CD14-positive monocyte (primary cell): ENCODE measurements at regions not wholly inside any gene's neighbourhood (a gene's known extent, or its start where the extent isn't known, plus 50 kb on each side); places are given as distances from the start of the nearest gene placed in this dataset.

Experiments
- DNase-seq, 3 donors: peaks; one replicate each; pipeline ENCODE4 v3.0.0-alpha.2; 2011 to 2022
- H2AFZ ChIP-seq: 2 replicates; pipeline ENCODE4 v1.6.0; 2012; ENCODE audit warnings: mild to moderate bottlenecking, low read depth, low read length, inconsistent platforms; ENCODE audit not compliant: insufficient read depth, poor library complexity, severe bottlenecking
- H3K27ac ChIP-seq, 2 donors: 1 replicate in 1 of 2; 2 replicates in 1 of 2; pipeline ENCODE4 v1.5.1; 2012 to 2013; ENCODE audit warnings: low read length in 2 of 2, control low read depth in 1 of 2, inconsistent platforms in 1 of 2, low read depth in 1 of 2, mild to moderate bottlenecking in 1 of 2
- H3K27me3 ChIP-seq, 2 donors: one replicate each; pipeline versions ENCODE4 v1.6.0 to v1.6.1; 2011 to 2013; ENCODE audit warnings: low read length in 2 of 2; ENCODE audit not compliant: control insufficient read depth in 2 of 2, insufficient read depth in 2 of 2
- H3K36me3 ChIP-seq, 2 donors: replicated peaks in 1 of 2; 1 replicate in 1 of 2; 2 replicates in 1 of 2; pipeline versions ENCODE4 v1.5.1 to v1.6.1; 2012 to 2013; ENCODE audit warnings: low read length in 2 of 2, control low read depth in 1 of 2, inconsistent platforms in 1 of 2, mild to moderate bottlenecking in 1 of 2; ENCODE audit not compliant: insufficient read depth in 2 of 2, control insufficient read depth in 1 of 2
- H3K4me1 ChIP-seq, 2 donors: 1 replicate in 1 of 2; 2 replicates in 1 of 2; pipeline versions ENCODE4 v1.5.1 to v1.6.1; 2012 to 2013; ENCODE audit warnings: low read length in 2 of 2, control low read depth in 1 of 2, inconsistent platforms in 1 of 2, mild to moderate bottlenecking in 1 of 2, moderate library complexity in 1 of 2; ENCODE audit not compliant: insufficient read depth in 2 of 2, control insufficient read depth in 1 of 2
- H3K4me2 ChIP-seq: replicated peaks from 2 replicates; pipeline ENCODE3; 2012; ENCODE audit warnings: low read length, moderate library complexity, mild to moderate bottlenecking; ENCODE audit not compliant: poor library complexity, severe bottlenecking; ENCODE audit errors: extremely low read depth
- H3K4me3 ChIP-seq, 3 experiments: fragments of 200-600 bp in 1 of 3; sonication (generic) in 1 of 3; replicated peaks in 1 of 3; 1 replicate in 2 of 3; 2 replicates in 1 of 3; pipeline ENCODE4 v1.5.1; 2011 to 2013; ENCODE audit warnings: low read length in 3 of 3, mild to moderate bottlenecking in 3 of 3, control low read depth in 2 of 3, low read depth in 2 of 3, inconsistent platforms in 1 of 3, moderate library complexity in 1 of 3
- H3K79me2 ChIP-seq: 2 replicates; pipeline ENCODE4 v1.6.0; 2012; ENCODE audit warnings: mild to moderate bottlenecking, control low read depth, inconsistent platforms, low read length, moderate library complexity; ENCODE audit not compliant: insufficient read depth
- H3K9ac ChIP-seq: 2 replicates; pipeline ENCODE4 v1.6.0; 2017; ENCODE audit warnings: low read length, mild to moderate bottlenecking; ENCODE audit not compliant: insufficient read depth, poor library complexity, severe bottlenecking
- H3K9me3 ChIP-seq, 2 donors: replicated peaks in 1 of 2; 1 replicate in 1 of 2; 2 replicates in 1 of 2; pipeline versions ENCODE4 v1.5.1 to v1.6.1; 2012 to 2013; ENCODE audit warnings: low read length in 2 of 2, control low read depth in 1 of 2; ENCODE audit not compliant: control insufficient read depth in 1 of 2, insufficient read depth in 1 of 2
- H4K20me1 ChIP-seq: 2 replicates; pipeline ENCODE4 v1.6.0; 2012; ENCODE audit warnings: mild to moderate bottlenecking, low read length, control low read depth, moderate library complexity; ENCODE audit not compliant: insufficient read depth
- H3K27ac Mint-ChIP-seq, 7 donors: one replicate each; pipeline ENCODE4 v1.8.0; 2020; ENCODE audit warnings: mild to moderate bottlenecking in 7 of 7, mixed read lengths in 7 of 7, moderate library complexity in 6 of 7, inconsistent platforms in 2 of 7
- H3K27me3 Mint-ChIP-seq, 3 donors: one replicate each; pipeline ENCODE4 v1.8.0; 2021 to 2022; ENCODE audit warnings: low read depth in 3 of 3, mild to moderate bottlenecking in 3 of 3, mixed read lengths in 3 of 3, moderate library complexity in 3 of 3, inconsistent platforms in 1 of 3
- H3K36me3 Mint-ChIP-seq, 2 donors: one replicate each; pipeline ENCODE4 v1.8.0; 2020; ENCODE audit warnings: mixed read lengths in 2 of 2, inconsistent platforms in 1 of 2, mild to moderate bottlenecking in 1 of 2
- H3K4me1 Mint-ChIP-seq: one replicate; pipeline ENCODE4 v1.8.0; 2020; ENCODE audit warnings: mild to moderate bottlenecking, mixed read lengths
- H3K4me3 Mint-ChIP-seq, 2 donors: one replicate each; pipeline ENCODE4 v1.8.0; 2020; ENCODE audit warnings: mild to moderate bottlenecking in 2 of 2, mixed read lengths in 2 of 2, moderate library complexity in 1 of 2
- H3K9me3 Mint-ChIP-seq, 7 donors: one replicate each; pipeline ENCODE4 v1.8.0; 2020 to 2022; ENCODE audit warnings: mixed read lengths in 7 of 7, mild to moderate bottlenecking in 6 of 7, moderate library complexity in 6 of 7, inconsistent platforms in 2 of 7
- WGBS: methylation state at CpG from one replicate; pipeline ENCODE4 v1.1.5; 2013; ENCODE audit warnings: missing lambda C conversion rate; ENCODE audit not compliant: insufficient coverage; 5-methylcytosine and 5-hydroxymethylcytosine counted together
- intact Hi-C, 2 donors: fragments of 100-400 bp; cut with micrococcal nuclease; formaldehyde crosslinking; loops; one replicate each; pipeline versions ENCODE4 v1.15.0 to v1.15.1; 2023
- TF ChIP-seq, protein P1 (sequence below): fragments of 200-600 bp; IDR thresholded peaks from one replicate; pipeline ENCODE4 v1.8.0; 2022; ENCODE audit warnings: antibody characterized with exemption, mild to moderate bottlenecking

- H3K36me3 Mint-ChIP-seq = no peaks in the 10 kb centered on the region
- WGBS = no CpG with 5 or more reads among the region's 2 CpGs
- no peaks in the 10 kb centered on the region for H3K36me3 ChIP-seq
- H3K4me3 Mint-ChIP-seq = no peak overlapping the region
- H3K4me1 ChIP-seq = no peaks in the 10 kb centered on the region
- H3K4me2 ChIP-seq = no peak overlapping the region
- H3K27ac Mint-ChIP-seq = no peak overlapping the region
- H3K9me3 ChIP-seq = peaks cover 0 to 4% of the 10 kb centered on the region in 2 donors
- H3K4me3 ChIP-seq = no peak overlapping the region
- peaks cover 0 to 2% (median 0%) of the 10 kb centered on the region in 3 donors for H3K27me3 Mint-ChIP-seq
- no peak for DNase-seq
- H3K9me3 Mint-ChIP-seq = peaks cover 0 to 14% (median 0%) of the 10 kb centered on the region in 7 donors
- H2AFZ ChIP-seq = no peak overlapping the region
- H3K27me3 ChIP-seq = no peaks in the 10 kb centered on the region
- H4K20me1 ChIP-seq = no peaks in the 10 kb centered on the region
- no peak overlapping the region for H3K9ac ChIP-seq
- intact Hi-C loops = no loop called here
- TF ChIP-seq, protein P1, sequence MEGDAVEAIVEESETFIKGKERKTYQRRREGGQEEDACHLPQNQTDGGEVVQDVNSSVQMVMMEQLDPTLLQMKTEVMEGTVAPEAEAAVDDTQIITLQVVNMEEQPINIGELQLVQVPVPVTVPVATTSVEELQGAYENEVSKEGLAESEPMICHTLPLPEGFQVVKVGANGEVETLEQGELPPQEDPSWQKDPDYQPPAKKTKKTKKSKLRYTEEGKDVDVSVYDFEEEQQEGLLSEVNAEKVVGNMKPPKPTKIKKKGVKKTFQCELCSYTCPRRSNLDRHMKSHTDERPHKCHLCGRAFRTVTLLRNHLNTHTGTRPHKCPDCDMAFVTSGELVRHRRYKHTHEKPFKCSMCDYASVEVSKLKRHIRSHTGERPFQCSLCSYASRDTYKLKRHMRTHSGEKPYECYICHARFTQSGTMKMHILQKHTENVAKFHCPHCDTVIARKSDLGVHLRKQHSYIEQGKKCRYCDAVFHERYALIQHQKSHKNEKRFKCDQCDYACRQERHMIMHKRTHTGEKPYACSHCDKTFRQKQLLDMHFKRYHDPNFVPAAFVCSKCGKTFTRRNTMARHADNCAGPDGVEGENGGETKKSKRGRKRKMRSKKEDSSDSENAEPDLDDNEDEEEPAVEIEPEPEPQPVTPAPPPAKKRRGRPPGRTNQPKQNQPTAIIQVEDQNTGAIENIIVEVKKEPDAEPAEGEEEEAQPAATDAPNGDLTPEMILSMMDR = no peak
- no peaks in the 10 kb centered on the region for H3K4me1 Mint-ChIP-seq
- no peak overlapping the region for H3K27ac ChIP-seq
- no peaks in the 10 kb centered on the region for H3K79me2 ChIP-seq
Observed at GRCh38 chr13:58446979-58447378, 815.4 kb downstream of the PCDH17 start.

DNA sequence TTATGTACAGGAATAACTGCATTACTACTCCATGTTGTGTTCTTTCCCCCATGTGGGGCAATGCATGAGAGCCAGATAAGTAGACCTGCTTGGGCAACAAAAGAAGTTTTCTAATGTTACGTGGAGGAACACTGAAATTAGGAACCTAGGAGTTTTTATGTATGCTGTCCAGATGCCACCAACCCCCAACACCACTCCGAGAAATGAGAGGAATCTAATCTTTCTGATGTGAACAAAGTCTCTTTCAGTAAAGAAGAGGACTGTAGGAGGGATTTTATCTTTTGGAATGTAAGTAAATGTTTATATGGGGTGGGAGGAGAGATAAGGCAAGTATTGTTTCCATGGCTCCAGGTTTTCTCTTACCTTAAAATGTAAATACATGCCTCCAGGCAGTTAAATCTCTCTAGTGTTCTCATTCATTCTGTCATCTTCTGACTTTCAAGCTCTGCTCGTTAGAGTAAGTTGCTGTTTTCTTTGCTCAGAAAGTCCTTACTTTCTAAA lies 820.6 kb downstream of the PCDH17 start:
- no peaks in the 10 kb centered on the region for H3K36me3 ChIP-seq
- Mint-ChIP-seq H3K9me3 (peaks cover 0 to 12% (median 2%) of the 10 kb centered on the region in 7 donors), H3K27ac (no peak overlapping the region), H3K4me3 (no peak overlapping the region), H3K27me3 (no peaks in the 10 kb centered on the region), H3K36me3 (no peaks in the 10 kb centered on the region), H3K4me1 (no peaks in the 10 kb centered on the region)
- TF ChIP-seq, protein P1 = no peak
- no peaks in the 10 kb centered on the region for H3K79me2 ChIP-seq
- no peaks in the 10 kb centered on the region for H3K4me1 ChIP-seq
- no peaks in the 10 kb centered on the region for H4K20me1 ChIP-seq
- no peak overlapping the region for H3K9ac ChIP-seq
- H3K27ac ChIP-seq = no peak overlapping the region
- DNase-seq = no peak
- peaks cover 0 to 4% of the 10 kb centered on the region in 2 donors for H3K9me3 ChIP-seq
- intact Hi-C loops = no loop called here
- no CpG with 5 or more reads among the region's 3 CpGs for WGBS
- no peak overlapping the region for H2AFZ ChIP-seq
- H3K27me3 ChIP-seq = no peaks in the 10 kb centered on the region
- no peak overlapping the region for H3K4me3 ChIP-seq
- H3K4me2 ChIP-seq = no peak overlapping the region
